PC-3 (cell line): ENCODE measurements at regions not wholly inside any gene's neighbourhood (a gene's known extent, or its start where the extent isn't known, plus 50 kb on each side); places are given as distances from the start of the nearest gene placed in this dataset.

Experiments used
- ATAC-seq: fragments of 200-7000 bp; cut with Tn5 transposase; 2 replicates; pipeline ENCODE4 v1.9.1; 2020; ENCODE audit warnings: mild to moderate bottlenecking, moderate library complexity
- BruUV-seq: library from RNA; stranded (reverse); fragments of 400-500 nt; replicated peaks from 2 replicates; lab custom pipeline; 2021; lab: Mats Ljungman, UMichigan
- CTCF ChIA-PET: fragments of 300-600 bp; sonication (Branson Sonifier 250); formaldehyde crosslinking; loops from one replicate; lab custom pipeline; 2022; ENCODE audit warnings: antibody characterized with exemption; lab: Charles Lee
- POLR2A ChIA-PET: fragments of 300-600 bp; sonication (Branson Sonifier 250); formaldehyde crosslinking; loops from one replicate; lab custom pipeline; 2022; ENCODE audit warnings: antibody characterized with exemption; ENCODE audit not compliant: unreplicated experiment; lab: Charles Lee
- DNase-seq: peaks from one replicate; pipeline ENCODE4 v3.0.0-alpha.2; 2015
- H2AFZ ChIP-seq: fragments of 300-600 bp; sonication (generic); 2 replicates; pipeline ENCODE4 v1.6.0; 2016; ENCODE audit warnings: antibody characterized with exemption, low read length
- H3F3A ChIP-seq: fragments of 300-600 bp; sonication (generic); one replicate; pipeline ENCODE4 v1.6.0; 2017; ENCODE audit warnings: antibody characterized with exemption, low read length, control low read depth, mild to moderate bottlenecking; ENCODE audit not compliant: unreplicated experiment
- H3K27ac ChIP-seq: fragments of 300-600 bp; sonication (generic); 2 replicates; pipeline ENCODE4 v1.5.1; 2016; ENCODE audit warnings: mild to moderate bottlenecking, low read length
- H3K27me3 ChIP-seq: fragments of 300-600 bp; sonication (generic); 2 replicates; pipeline ENCODE4 v1.6.1; 2016; ENCODE audit warnings: low read length, mixed read lengths
- H3K36me3 ChIP-seq: fragments of 300-600 bp; sonication (generic); 2 replicates; pipeline ENCODE4 v1.6.1; 2016; ENCODE audit warnings: low read depth, mixed run types, low read length, mixed read lengths
- H3K4me1 ChIP-seq: fragments of 300-600 bp; sonication (generic); 2 replicates; pipeline ENCODE4 v1.5.1; 2016; ENCODE audit warnings: low read length; ENCODE audit not compliant: insufficient read depth
- H3K4me2 ChIP-seq: fragments of 300-600 bp; sonication (generic); 2 replicates; pipeline ENCODE4 v1.6.0; 2016; ENCODE audit warnings: low read length
- H3K4me3 ChIP-seq: fragments of 300-600 bp; sonication (generic); 2 replicates; pipeline ENCODE4 v1.5.1; 2016; ENCODE audit warnings: mild to moderate bottlenecking, low read length, mixed read lengths
- H3K79me2 ChIP-seq: fragments of 300-600 bp; sonication (generic); 2 replicates; pipeline ENCODE4 v1.6.1; 2017; ENCODE audit warnings: low read length, mixed read lengths
- H3K9ac ChIP-seq: fragments of 300-600 bp; sonication (generic); 2 replicates; pipeline ENCODE4 v1.6.0; 2016; ENCODE audit warnings: mild to moderate bottlenecking, low read length
- H3K9me2 ChIP-seq: fragments of 300-600 bp; sonication (generic); replicated peaks from 2 replicates; pipeline ENCODE4 v1.6.1; 2016; ENCODE audit warnings: mixed run types, low read length, mixed read lengths
- H3K9me3 ChIP-seq: fragments of 300-600 bp; sonication (generic); 2 replicates; pipeline ENCODE4 v1.6.1; 2016; ENCODE audit warnings: low read length, mixed read lengths
- H4K20me1 ChIP-seq: fragments of 300-600 bp; sonication (generic); 2 replicates; pipeline ENCODE4 v1.6.1; 2016; ENCODE audit warnings: low read length, mixed read lengths
- EZH2 ChIP-seq: fragments of 300-600 bp; sonication (generic); IDR thresholded peaks from one replicate; pipeline ENCODE4 v1.6.1; 2017; ENCODE audit warnings: antibody characterized with exemption, mild to moderate bottlenecking, low read length; ENCODE audit not compliant: unreplicated experiment
- EZH2phosphoT487 ChIP-seq: fragments of 300-600 bp; sonication (generic); IDR thresholded peaks from 2 replicates; pipeline ENCODE4 v1.6.1; 2018; ENCODE audit warnings: mild to moderate bottlenecking, antibody characterized with exemption, low read length, borderline replicate concordance
- intact Hi-C: fragments of 100-400 bp; cut with micrococcal nuclease; formaldehyde crosslinking; loops from 2 replicates; pipeline ENCODE4 v1.9.0; 2023
- TF ChIP-seq, protein P1 (sequence below): fragments of 300-600 bp; sonication (generic); conservative IDR thresholded peaks from 2 replicates; pipeline ENCODE4 v1.5.1; 2017; ENCODE audit warnings: antibody characterized with exemption, low read depth, mild to moderate bottlenecking, low read length

DNA sequence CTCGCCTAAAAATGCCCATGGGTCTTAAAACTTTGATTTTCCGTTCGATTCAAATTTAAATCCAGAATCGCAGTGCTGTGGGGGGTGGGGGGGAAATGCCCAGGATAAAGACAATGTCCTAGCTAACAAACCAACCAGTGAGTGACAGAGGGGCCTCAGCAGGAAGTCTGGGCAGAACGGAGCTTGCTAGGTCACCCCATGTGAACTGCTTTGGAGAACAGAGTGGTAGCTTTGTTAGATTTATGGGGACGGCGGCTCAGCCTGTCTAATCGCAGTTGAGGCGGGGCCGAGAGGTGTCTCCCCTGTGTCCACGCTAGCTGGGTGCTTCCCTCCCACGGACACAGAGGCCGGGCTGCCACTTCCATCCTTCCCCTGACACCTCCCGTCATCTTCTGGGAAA lies 243.9 kb downstream of the CTTN start:
- H2AFZ ChIP-seq: no peak overlapping the region
- ATAC-seq (no peak), DNase-seq (no peak)
- ChIA-PET POLR2A (no interaction called here), CTCF (interaction anchor here (0.6 kb wide), 1 partner anchor 87 kb away, joined by 4 read pairs; no protein-coding TSS in a partner anchor)
- no peaks in the 10 kb centered on the region for H3K9me2 ChIP-seq
- H3K27ac ChIP-seq: no peak overlapping the region
- no peaks in the 10 kb centered on the region for H3K9me3 ChIP-seq
- H3K27me3 ChIP-seq: no peaks in the 10 kb centered on the region
- TF ChIP-seq EZH2: no peak
- TF ChIP-seq, protein P1, sequence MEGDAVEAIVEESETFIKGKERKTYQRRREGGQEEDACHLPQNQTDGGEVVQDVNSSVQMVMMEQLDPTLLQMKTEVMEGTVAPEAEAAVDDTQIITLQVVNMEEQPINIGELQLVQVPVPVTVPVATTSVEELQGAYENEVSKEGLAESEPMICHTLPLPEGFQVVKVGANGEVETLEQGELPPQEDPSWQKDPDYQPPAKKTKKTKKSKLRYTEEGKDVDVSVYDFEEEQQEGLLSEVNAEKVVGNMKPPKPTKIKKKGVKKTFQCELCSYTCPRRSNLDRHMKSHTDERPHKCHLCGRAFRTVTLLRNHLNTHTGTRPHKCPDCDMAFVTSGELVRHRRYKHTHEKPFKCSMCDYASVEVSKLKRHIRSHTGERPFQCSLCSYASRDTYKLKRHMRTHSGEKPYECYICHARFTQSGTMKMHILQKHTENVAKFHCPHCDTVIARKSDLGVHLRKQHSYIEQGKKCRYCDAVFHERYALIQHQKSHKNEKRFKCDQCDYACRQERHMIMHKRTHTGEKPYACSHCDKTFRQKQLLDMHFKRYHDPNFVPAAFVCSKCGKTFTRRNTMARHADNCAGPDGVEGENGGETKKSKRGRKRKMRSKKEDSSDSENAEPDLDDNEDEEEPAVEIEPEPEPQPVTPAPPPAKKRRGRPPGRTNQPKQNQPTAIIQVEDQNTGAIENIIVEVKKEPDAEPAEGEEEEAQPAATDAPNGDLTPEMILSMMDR: no peak
- no peak for TF ChIP-seq EZH2phosphoT487
- no peak overlapping the region for H3K4me3 ChIP-seq
- H3K36me3 ChIP-seq: no peaks in the 10 kb centered on the region
- H3K9ac ChIP-seq: no peak overlapping the region
- no peaks in the 10 kb centered on the region for H3F3A ChIP-seq
- H4K20me1 ChIP-seq: 0 out of 2 replicates have a peak, but pooled peaks cover 6% of the 10 kb centered on the region
- BruUV-seq: no TSS peak
- intact Hi-C loops: no loop called here
- H3K4me1 ChIP-seq: no peaks in the 10 kb centered on the region
- H3K4me2 ChIP-seq: no peak overlapping the region
- no peaks in the 10 kb centered on the region; the same call in 1 of the 2 replicates for H3K79me2 ChIP-seq

- Histone ChIP-seq H3K9me3 (no peaks in the 10 kb centered on the region), H3K9ac (no peak overlapping the region), H3K27me3 (no peaks in the 10 kb centered on the region), H3F3A (no peaks in the 10 kb centered on the region), H2AFZ (no peak overlapping the region), H4K20me1 (0 out of 2 replicates have a peak, but pooled peaks cover 4% of the 10 kb centered on the region), H3K27ac (no peak overlapping the region), H3K36me3 (no peaks in the 10 kb centered on the region), H3K4me3 (no peak overlapping the region), H3K79me2 (no peaks in the 10 kb centered on the region; the same call in 1 of the 2 replicates), H3K4me1 (no peaks in the 10 kb centered on the region), H3K9me2 (no peaks in the 10 kb centered on the region), H3K4me2 (no peak overlapping the region)
- no peak for DNase-seq
- intact Hi-C loops: no loop called here
- no TSS peak for BruUV-seq
- ChIA-PET CTCF (interaction anchor here (0.6 kb wide), 1 partner anchor 16 kb away, joined by 4 read pairs; no protein-coding TSS in a partner anchor), POLR2A (no interaction called here)
- no peak for ATAC-seq
- TF ChIP-seq EZH2: no peak
- TF ChIP-seq, protein P1: no peak
- TF ChIP-seq EZH2phosphoT487: no peak
Measured at GRCh38 chr11:70643642-70644041, 245.3 kb downstream of the CTTN start.

DNA sequence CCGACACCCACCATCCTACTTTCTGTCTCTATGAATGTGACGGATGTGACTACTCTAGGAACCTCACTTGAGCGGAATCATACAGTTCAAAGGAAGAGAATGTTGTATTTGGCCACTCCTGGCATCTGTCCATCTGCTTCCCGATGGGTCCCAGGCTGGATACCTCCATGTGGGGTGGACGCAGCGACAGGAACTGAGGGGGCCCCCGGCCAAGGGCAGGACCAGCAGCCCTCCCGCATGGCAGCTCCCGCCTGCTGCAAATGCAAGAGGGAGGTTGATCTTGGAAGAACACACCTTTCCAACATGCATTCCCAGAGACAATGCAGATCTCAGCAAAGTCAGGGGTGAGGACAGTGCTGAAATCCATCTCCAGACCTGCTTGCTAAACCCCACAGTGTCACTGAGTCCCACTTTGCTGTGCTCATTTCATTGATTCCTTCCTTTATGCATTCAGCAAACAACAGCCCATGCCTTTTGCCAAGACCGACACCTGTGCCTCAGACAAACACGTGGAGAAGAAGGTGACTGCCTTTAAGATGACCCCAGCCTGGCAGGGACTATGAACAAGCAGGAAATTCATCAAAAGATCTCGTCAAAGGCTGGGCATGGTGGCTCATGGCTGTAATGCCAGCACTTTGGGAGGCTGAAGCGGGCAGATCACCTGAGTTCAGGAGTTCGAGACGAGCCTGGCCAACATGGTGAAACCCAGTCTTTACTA lies 246.2 kb downstream of the CTTN start:
- intact Hi-C loops: no loop called here
- Histone ChIP-seq H4K20me1 (0 out of 2 replicates have a peak, but pooled peaks cover 4% of the 10 kb centered on the region), H2AFZ (no peak overlapping the region), H3F3A (no peaks in the 10 kb centered on the region), H3K4me1 (no peaks in the 10 kb centered on the region), H3K9me3 (no peaks in the 10 kb centered on the region), H3K79me2 (no peaks in the 10 kb centered on the region; the same call in 1 of the 2 replicates), H3K9me2 (no peaks in the 10 kb centered on the region), H3K9ac (no peak overlapping the region), H3K27me3 (no peaks in the 10 kb centered on the region), H3K36me3 (no peaks in the 10 kb centered on the region), H3K27ac (no peak overlapping the region), H3K4me3 (no peak overlapping the region), H3K4me2 (no peak overlapping the region)
- TF ChIP-seq EZH2phosphoT487 (no peak), EZH2 (no peak)
- TF ChIP-seq, protein P1: no peak
- BruUV-seq: no TSS peak
- CTCF ChIA-PET: no interaction called here
- ATAC-seq: no peak
- POLR2A ChIA-PET: no interaction called here
- no peak for DNase-seq
